HT-29 (cell line): ENCODE measurements at regions not wholly inside any gene's neighbourhood (a gene's known extent, or its start where the extent isn't known, plus 50 kb on each side); places are given as distances from the start of the nearest gene placed in this dataset.

Experiments
- DNase-seq: peaks from one replicate; pipeline ENCODE4 v3.0.0-alpha.2; 2015; ENCODE audit warnings: low spot score

DNA sequence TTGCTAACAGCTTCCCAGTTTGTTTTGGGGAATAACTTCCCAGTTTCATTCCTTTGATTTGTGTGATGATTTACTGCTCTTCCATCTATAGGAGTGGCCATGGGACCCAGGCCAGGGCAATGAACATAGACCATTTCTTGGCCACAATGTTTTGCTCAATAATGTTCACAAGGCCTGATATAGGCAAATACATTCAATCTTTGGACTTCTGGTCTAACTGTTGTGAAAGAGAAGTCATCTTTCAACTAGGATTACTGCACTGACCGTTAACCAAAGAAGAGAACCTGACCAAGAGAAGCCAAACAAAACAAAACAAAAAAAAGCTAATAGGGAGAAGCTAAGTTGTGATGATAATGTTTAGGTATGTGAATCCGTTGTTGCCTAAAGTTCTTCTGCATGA, 221.8 kb upstream of the SUCLG2 start:
- DNase-seq: no peak

DNA sequence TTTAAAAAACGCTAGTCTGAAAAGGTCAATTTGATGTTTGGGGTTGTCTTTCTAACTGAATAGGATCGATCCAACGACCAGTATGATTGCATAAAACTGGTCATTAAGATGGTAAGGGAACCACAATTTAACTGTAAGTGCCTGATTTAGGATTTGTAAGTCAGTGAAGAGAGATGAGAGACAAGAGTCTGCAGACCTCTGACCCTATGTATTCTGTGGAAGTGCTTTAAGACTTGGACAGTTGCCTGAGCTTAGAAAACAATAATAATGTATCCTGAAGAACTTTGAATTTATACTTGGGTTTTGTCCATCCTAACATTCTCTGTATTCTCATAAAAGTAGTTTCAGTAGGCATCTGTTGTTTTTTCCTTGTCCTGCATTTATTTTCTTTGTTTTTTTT, 221.4 kb upstream of the SUCLG2 start:
- DNase-seq: no peak

DNA sequence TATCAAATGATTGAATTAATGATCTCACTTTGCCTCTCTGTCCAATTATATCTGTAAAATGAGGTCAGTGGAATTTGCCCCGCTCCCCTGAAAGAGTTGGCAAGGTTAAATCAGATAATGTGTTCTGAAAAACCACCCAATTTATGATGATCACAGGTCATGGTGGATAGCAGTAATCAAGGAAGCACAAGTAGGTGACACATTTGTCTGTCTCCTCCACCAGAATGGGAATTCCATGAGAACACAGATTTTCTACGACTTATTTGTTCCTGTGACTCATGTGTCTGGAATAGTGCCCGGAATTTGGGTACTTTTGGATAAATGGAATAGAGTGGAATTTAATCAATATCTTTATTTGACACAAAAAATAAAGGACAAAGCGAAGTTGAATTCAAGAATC, 220.9 kb upstream of the SUCLG2 start:
- no peak for DNase-seq

DNA sequence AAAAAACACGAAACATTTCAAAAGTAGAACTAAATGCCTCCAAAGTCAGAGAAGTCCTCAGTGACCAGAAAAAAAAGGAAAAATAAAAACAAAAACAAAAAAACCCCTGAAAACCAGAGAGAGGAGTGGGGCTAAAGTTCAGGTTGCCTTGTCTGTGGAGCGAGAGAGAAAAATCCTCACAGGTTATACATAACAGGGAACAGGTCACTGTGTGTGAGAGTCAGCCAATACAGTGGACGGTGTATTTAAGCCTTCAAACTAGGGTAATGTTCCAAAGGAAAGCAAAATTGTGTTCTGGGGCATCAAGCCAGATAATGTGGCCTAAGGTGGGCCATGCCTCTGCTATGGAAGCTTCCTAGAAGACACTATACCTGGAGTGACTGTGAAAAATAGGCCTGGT, 216.1 kb upstream of the SUCLG2 start:
- DNase-seq: no peak

DNA sequence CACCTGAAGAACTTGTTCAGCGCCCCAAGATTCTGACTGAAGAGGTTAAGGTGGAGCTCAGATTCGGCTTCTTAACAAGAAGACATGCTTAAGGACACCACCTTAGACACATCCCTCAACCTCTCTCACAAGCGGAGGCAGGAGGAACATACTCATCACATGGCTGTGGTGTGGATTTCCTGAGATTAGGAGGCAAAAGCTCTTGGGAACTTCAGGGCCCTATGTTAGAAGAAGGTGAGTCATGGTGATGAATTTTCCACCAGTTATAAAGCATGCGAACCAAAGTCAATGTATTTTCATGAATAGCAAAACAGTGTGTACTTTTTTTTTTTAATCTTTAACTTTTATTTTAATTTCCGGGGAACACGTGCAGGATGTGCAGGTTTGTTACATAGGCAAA, 212.2 kb upstream of the SUCLG2 start:
- DNase-seq: no peak

DNA sequence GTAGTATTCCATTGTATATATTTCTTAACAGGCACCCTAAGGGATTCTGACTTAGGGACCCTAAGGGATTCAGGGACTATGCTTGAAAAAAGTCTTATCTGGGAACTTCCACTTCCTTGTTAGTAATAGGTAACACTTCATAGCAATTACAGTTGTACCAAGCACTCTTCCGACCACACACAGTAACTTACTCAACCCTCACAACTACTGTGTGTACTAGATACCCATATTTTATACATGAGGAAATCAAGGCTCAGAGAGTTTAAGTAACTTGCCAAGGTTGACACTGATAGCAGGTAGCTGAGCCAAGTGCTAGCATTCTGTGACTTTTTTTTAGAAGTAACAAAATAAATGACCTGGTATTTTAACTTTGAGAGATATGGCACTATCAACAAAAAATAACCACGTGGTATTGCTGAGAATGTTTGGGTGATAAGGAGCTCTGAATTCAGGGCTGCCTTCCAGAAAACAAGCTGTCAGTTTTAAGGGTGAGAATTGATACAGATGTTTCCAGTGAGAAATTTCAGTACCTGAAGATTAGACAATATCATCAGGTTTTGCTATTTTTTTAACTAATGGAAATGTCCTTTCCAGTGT, 210.3 kb upstream of the SUCLG2 start:
- DNase-seq: no peak

DNA sequence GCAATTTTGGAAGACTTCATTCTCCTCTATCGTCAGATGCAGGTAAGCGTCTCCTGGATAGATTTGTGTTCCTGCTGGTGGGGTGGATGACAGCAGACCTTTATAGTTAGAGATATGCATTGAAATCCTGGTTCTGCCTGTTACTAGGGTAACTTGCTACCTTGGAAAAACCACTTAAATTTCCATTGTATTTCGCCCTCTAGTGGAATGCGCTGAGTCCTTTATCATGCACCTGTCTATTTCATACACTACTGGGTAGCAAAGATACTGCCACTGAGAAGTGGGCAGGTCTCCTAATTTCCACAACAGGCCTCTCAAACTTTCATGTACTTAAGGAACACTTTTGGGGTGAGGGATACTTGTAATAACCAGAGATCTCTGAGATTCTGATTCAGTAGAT, 209.5 kb upstream of the SUCLG2 start:
- DNase-seq: peak; percentile 51

DNA sequence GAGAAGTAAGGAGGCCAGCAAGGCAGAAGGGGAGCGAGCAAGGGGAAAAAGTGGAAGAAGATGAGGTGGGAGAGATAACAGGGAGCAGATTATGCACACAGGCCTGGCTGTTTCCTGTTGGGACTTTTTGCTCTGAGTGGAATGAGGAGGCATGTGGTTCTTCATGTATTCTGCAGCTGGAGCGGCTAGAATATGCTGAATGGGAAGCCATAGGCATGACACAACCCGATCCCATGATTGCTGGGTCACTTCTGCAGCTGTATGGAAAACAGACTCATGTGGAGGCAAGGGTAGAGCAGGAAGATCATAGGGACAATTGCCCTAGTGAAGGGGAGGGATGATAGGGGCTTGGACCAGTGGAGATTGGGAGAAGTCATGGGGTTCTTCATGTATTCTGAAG, 206.0 kb upstream of the SUCLG2 start:
- no peak for DNase-seq

DNA sequence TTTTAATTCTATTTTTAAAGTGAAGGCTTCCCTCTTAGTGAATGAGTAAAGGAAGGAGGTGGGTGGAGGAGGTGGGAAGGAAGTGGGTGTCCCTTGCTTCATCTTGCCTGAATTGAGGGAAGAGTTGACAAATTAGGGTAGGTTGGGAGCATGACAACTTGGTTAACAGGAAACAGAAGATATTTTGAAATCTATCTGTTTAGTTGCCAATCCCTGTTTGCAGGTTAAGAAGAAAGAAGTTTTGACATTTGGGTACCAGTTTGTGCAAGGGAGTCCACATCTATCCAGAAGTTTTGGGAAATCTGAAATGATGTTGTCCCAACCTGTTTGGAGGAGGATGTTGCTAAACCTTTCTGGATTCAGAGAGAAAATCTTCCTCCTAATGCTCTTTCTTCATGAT, 204.1 kb upstream of the SUCLG2 start:
- no peak for DNase-seq

DNA sequence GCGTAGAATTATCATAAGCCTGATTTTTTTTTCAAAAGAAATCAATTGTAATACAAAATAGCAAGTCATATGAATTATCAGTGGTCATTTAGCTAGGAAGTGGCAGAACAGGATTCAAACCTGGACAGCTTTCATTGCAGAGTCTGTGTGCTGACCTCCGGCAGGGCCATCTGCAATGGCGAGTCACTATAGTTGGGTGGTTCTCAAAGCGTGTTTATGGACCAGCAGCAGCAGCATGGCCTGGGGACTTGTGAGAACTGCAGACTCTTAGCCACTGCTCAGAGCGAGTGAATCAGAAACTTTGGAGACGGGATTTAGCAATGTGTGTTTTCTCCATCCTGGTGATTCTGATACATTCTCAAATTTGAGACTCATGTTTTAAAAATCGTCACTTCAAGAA, 202.3 kb upstream of the SUCLG2 start:
- DNase-seq: no peak

DNA sequence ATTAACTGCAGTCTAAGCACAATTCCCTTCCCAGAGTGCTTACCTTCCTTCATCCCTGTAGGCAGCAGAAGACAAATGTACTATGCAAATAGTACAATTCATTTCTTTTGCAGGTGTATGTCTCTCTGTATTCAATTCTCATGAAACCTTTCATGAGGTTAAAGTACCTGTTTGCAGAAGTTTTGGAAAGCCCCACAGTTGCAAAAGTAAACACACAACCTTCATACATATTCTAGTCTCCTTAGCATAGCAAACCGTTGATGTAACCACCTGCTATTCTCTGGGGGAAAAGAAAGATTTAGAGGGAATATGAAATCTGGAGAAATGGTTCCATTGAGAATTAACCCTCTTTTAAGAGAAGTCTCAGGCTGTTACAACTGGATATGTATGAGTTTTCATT, 200.3 kb upstream of the SUCLG2 start:
- no peak for DNase-seq

DNA sequence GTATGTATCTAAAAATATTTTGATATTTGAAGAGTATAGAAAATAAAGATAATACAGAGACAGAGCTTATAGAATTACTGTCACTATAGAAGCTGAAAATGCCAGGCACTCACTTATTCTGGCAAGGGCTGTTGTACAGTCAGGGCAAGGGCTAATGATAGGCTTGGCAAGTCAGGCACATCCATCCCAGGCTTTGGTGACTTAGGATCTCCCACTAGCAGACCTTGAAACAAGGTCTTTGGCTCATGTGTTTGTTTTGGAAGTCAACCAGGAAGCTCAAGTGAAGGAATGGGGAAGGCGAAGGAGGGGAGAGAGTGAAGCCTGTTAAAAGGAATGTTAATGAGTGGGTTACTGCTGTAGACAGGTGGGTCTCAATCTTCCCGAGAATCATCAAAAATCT, 199.1 kb upstream of the SUCLG2 start:
- no peak for DNase-seq

DNA sequence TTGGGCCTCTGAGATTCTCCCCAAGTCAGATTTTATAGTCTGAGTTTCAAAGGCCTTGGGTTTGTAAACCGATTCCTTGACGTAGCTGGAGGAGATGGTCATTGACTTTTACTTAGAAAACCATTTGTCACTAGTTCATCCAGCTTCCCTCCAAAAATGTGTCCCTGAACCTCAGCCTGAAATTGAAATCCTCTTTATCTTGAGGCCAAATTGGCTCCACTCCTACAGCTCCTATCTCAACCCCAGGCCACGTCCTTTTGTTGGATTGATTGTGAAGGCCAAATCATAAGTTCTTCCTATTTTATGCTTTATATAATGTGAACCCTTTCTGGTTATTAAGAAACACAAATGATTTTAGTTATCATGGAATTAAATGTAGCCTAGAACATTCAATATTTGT, 193.9 kb upstream of the SUCLG2 start:
- DNase-seq: no peak

DNA sequence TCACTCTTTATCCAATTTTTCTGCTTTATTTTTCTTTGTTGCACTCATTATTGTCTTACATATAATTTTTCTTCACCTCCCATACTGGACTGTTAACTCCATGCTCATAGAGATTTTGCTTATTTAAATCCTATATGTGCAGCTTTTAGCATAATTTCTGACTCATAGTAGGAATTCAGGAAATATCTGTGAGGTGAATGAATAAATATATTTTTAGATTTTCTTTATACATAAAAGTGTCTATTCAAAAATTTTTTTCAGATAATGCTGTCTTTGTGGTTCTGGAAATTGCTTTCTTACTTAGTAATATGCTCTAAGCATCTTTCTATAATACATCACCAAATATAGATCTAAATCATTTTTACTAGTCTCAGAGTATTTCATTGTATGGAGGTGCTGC, 191.8 kb upstream of the SUCLG2 start:
- no peak for DNase-seq

DNA sequence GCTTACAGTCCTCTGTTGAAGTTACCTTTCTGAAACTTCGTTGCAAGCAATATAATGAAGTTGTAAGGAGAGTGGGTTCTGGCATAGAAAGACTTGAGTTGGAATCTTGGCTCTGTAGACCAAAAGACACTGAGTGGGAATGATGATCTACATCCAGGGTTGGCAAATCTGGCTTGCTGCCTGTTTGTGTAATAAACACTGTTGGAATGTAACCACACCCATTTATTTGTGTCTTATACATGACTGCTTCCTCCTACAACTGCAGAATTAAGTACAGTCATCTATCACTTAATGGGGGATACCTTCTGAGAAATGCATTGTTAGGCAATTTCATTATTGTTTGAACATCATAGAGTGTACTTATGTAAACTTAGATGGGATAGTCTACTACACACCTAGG, 178.4 kb upstream of the SUCLG2 start:
- no peak for DNase-seq

DNA sequence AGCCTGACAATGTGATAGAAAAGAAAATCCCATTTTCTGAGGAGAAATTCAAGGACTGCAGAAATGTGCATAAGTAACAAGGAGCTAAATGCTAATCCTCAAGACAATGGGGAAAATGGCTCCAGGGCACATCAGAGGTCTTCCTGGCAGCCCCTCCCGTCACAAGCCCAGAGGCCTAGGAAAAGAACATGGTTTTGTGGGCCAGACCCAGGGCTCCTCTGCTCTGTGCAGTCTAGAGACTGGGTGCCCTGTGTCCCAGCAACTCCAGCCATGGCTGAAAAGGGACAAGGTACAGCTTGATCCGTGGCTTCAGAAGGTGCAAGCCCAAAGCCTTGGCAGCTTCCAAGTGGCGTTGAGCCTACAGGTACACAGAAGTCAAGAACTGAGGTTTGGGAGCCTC, 176.8 kb upstream of the SUCLG2 start:
- DNase-seq: no peak

DNA sequence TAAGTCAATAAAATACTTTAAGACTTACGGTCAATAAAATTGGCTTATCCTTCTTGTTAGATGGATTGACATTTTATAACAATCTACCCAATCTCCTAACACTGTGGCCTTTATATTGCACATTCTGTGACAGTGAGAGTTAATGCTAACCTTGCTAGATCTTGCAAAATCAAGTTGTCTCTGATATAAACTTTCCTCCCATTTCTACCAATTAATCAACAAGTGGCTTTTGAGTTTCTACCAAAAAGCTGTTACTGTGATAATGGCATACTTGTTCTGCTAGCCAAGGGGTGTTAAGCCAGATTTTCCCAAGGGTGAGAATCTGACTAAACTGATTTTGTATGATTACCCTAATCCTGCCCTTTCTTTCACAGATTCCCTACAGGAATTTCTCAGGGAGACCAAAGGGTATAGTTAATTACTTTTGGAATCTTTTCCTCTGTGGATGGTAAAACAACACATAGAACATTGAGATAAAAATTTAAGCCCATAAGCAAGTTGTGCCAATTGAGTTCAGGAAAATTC, 174.1 kb upstream of the SUCLG2 start:
- no peak for DNase-seq

DNA sequence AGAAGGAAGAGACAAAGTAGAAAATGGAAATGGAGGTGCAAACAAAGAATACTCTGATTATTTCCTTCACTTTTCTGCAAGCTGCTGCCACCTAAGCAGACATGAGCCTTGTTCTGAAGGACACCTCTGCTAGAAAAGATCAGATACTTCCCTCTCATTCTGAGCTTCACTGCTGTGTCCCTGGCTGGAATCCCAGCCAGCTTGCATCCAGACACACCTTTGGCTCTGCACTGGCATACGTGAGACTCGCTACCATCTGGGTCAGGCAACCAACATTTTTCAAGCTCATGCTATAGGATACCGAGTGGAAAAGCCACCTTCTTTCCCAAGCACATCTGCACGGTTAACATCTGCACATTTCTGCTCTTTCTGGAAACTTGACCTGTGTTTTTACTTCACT, 166.7 kb upstream of the SUCLG2 start:
- DNase-seq: no peak

DNA sequence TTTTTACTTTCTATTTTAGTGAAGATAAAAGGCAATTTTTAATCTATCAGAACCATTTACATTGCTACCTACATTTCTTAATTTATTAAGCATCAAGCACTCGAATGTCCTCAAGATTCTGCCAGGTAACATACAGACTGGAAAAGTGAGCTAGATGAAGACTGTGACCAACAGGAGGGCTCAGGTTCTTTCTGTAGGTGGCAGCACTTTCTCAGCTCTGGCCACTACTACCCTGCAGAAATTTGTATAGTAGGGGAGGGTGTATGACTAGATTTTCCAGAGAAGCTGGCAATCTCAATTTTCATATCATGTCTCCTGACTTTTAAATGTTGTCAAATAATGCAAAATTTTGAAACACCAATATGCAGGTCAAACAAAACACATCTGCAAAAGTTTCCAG, 165.0 kb upstream of the SUCLG2 start:
- peak; percentile 4 for DNase-seq

DNA sequence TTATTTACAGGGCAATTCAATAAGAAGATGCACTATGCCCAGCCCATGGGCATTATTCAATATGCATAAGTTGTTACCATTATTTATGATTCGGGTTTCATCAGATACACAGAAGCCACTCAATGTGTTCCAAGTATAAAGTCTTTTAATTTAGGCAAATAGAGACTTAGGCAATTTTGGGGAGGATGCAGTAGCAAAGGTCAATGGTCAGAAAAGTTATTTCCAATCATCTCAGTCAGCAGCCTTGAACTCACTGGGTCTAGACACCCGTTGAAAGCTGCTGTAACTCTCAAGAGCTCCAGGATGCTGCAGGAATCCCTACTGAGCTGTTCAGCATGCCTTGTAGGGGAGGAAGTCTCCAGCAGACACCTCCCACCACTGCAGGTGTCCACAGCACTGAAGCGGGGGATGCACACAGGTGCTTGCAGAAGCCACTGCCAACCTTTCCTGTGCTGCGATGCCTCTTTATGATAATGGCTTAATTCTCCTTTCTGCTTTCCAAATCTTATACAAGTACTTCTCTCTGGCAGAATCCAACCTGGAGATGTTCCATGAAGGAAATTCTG, 155.0 kb upstream of the SUCLG2 start:
- DNase-seq: no peak

DNA sequence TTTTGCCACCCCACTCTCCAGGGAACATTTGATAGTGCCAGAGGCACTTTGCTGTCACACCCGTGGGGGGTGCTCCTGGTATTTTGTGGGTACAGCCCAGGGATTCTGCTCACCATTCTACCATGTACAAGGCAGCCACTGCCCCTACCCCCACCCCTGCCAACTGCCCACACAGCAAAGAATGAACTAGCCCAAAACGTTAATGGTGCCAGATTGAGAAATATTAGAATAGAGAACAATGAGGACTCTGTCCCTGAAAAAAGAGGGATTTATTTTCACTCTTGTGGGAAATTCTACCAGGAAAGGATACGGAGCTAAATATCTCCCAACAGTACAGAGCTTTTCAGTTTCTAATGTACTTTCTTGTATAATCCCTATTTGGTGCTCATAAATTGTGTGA, 154.5 kb upstream of the SUCLG2 start:
- DNase-seq: no peak

DNA sequence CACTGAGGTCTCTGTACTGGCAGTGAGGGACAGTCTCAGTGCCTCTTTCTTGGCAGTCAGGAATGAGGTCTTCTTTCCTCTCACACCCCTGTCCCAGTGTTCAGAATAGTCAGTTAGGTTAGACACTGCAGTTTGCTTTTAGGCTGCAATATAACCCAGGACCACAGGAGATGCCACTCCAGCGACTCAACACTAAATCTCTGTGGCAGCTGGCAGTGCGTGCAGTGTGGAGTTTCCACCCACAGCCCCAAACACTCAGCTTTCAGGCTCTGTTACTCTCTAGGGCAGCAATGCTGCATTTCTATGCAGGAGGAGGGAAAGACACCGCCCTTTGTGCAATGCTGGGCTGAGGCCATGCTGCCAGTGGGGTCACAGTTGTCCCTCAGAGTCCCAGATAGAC, 150.2 kb upstream of the SUCLG2 start:
- DNase-seq: no peak

DNA sequence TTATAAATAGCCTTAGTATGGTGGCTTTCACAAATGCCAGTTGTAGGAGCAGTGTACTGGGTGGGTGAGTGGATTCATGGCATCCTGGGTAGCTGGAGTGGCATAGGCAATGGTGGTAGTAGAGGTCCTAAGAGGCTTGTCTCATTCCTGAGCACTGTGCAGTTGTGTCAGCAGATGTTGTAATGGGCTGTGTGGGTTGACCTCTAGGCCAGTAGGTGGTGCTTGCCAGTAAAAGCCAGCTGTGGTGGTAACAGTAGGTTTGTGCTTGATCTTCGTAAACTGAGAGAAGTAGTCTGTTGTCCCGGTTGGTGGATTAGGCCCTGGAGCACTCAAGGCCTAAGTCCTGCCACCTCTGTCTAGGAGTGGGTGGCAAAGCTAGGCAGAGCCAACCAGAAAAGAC, 149.7 kb upstream of the SUCLG2 start:
- no peak for DNase-seq

DNA sequence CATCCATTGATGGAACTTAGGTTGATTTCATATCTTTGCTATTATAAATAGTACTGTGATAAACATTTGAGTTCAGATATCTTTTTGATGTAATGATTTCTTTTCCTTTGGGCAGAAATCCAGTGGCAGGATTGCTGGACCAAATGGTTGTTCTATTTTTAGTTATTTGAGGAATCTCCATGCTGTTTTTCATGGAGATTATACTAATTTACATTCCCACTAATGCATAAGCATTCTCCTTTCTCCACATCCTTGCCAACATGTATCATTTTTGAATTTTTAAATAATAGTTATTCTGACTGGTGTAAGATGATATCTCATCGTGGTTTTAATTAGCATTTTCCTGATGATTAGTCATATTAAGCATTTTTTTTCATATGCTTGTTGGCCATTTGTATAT, 144.0 kb upstream of the SUCLG2 start:
- no peak for DNase-seq
